SK-N-SH (cell line): ENCODE measurements at regions not wholly inside any gene's neighbourhood (a gene's known extent, or its start where the extent isn't known, plus 50 kb on each side); places are given as distances from the start of the nearest gene placed in this dataset.

Experiments
- CTCF ChIA-PET: fragments of 300-600, 350-600 bp; formaldehyde crosslinking; extraction: SDS; loops from one replicate; lab custom pipeline; 2021; lab: Yijun Ruan, JAX
- POLR2A ChIA-PET: fragments of 350-600 bp; sonication (Branson Sonifier 250); formaldehyde crosslinking; extraction: SDS; loops from one replicate; lab custom pipeline; 2020; ENCODE audit warnings: antibody characterized with exemption, inconsistent platforms; lab: Yijun Ruan, JAX
- DNase-seq: peaks from one replicate; pipeline ENCODE4 v3.0.0; 2012
- H2AFZ ChIP-seq: fragments of 200-600 bp; sonication (generic); 2 replicates; pipeline ENCODE4 v1.8.1; 2016; ENCODE audit warnings: antibody characterized with exemption, mild to moderate bottlenecking, low read depth
- H3F3A ChIP-seq: fragments of 200-600 bp; sonication (generic); replicated peaks from 2 replicates; pipeline ENCODE3; 2016; ENCODE audit warnings: antibody characterized with exemption, mild to moderate bottlenecking; ENCODE audit not compliant: insufficient read depth
- H3K27ac ChIP-seq, 2 experiments: fragments of 200-500 bp in 1 of 2; fragments of 200-600 bp in 1 of 2; sonication (Bioruptor generic) in 1 of 2; sonication (generic), shearing (Covaris generic) in 1 of 2; 2 replicates each; pipeline versions ENCODE4 v1.5.1 to v1.6.1; 2014 to 2016; ENCODE audit warnings: low read depth in 2 of 2, inconsistent platforms in 1 of 2, low read length in 1 of 2, mild to moderate bottlenecking in 1 of 2, mixed read lengths in 1 of 2
- H3K27me3 ChIP-seq: fragments of 200-600 bp; sonication (generic), shearing (Covaris generic); 2 replicates; pipeline ENCODE4 v1.6.1; 2016; ENCODE audit warnings: mixed run types; ENCODE audit not compliant: insufficient read depth
- H3K36me3 ChIP-seq, 2 experiments: fragments of 200-500 bp in 1 of 2; fragments of 200-600 bp in 1 of 2; sonication (Bioruptor generic) in 1 of 2; sonication (generic) in 1 of 2; replicated peaks in 1 of 2; 2 replicates each; pipeline versions ENCODE3 to v1.5.1; 2014 to 2016; ENCODE audit warnings: low read length in 1 of 2, mild to moderate bottlenecking in 1 of 2; ENCODE audit not compliant: insufficient read depth in 2 of 2, control insufficient read depth in 1 of 2
- H3K4me1 ChIP-seq, 2 experiments: fragments of 200-500 bp in 1 of 2; fragments of 200-600 bp in 1 of 2; sonication (Bioruptor generic) in 1 of 2; sonication (generic), shearing (Covaris generic) in 1 of 2; 2 replicates each; pipeline versions ENCODE4 v1.5.1 to v1.6.1; 2014 to 2016; ENCODE audit warnings: low read depth in 1 of 2, low read length in 1 of 2, mixed run types in 1 of 2; ENCODE audit not compliant: insufficient read depth in 2 of 2, control insufficient read depth in 1 of 2
- H3K4me2 ChIP-seq: fragments of 200-600 bp; sonication (generic), shearing (Covaris generic); 2 replicates; pipeline ENCODE4 v1.6.1; 2017; ENCODE audit warnings: mixed run types
- H3K4me3 ChIP-seq, 2 experiments: fragments of 200-500 bp in 1 of 2; fragments of 200-600 bp in 1 of 2; sonication (Bioruptor generic) in 1 of 2; sonication (generic), shearing (Covaris generic) in 1 of 2; 2 replicates each; pipeline versions ENCODE4 v1.5.1 to v1.8.1; 2014 to 2016; ENCODE audit warnings: low read depth in 2 of 2, inconsistent platforms in 1 of 2, low read length in 1 of 2, mild to moderate bottlenecking in 1 of 2, mixed read lengths in 1 of 2, moderate library complexity in 1 of 2
- H3K79me2 ChIP-seq: fragments of 200-600 bp; sonication (generic); 2 replicates; pipeline ENCODE4 v1.8.1; 2017; ENCODE audit warnings: mild to moderate bottlenecking; ENCODE audit not compliant: insufficient read depth
- H3K9ac ChIP-seq: fragments of 200-600 bp; sonication (generic); 2 replicates; pipeline ENCODE4 v1.6.1; 2017; ENCODE audit warnings: mixed run types
- H3K9me2 ChIP-seq: fragments of 200-600 bp; sonication (generic); 2 replicates; pipeline ENCODE4 v1.6.1; 2017; ENCODE audit warnings: mixed run types
- H3K9me3 ChIP-seq: fragments of 200-600 bp; sonication (generic); 2 replicates; pipeline ENCODE4 v1.6.1; 2017; ENCODE audit warnings: mixed run types, mild to moderate bottlenecking, moderate library complexity
- H4K20me1 ChIP-seq: fragments of 200-600 bp; sonication (generic); 2 replicates; pipeline ENCODE4 v1.6.1; 2017; ENCODE audit warnings: mild to moderate bottlenecking, mixed run types; ENCODE audit not compliant: insufficient read depth
- EZH2phosphoT487 ChIP-seq: fragments of 200-600 bp; sonication (generic); IDR thresholded peaks from 2 replicates; pipeline ENCODE4 v1.6.1; 2017; ENCODE audit warnings: low read depth, mixed run types, mild to moderate bottlenecking, antibody characterized with exemption, moderate library complexity, borderline replicate concordance
- FOXJ3 ChIP-seq: sonication (generic); formaldehyde crosslinking; IDR thresholded peaks from 2 replicates; pipeline ENCODE4 v1.5.1; 2020; ENCODE audit warnings: mild to moderate bottlenecking, missing genetic modification reagents
- GABPA ChIP-seq: IDR thresholded peaks from 2 replicates; pipeline ENCODE4 v1.4.0; 2012; ENCODE audit warnings: low read depth, mild to moderate bottlenecking
- JUND ChIP-seq: IDR thresholded peaks from 2 replicates; pipeline ENCODE4 v1.4.0; 2012
- MEF2A ChIP-seq: IDR thresholded peaks from 2 replicates; pipeline ENCODE4 v1.4.0; 2012; ENCODE audit warnings: low read depth, borderline replicate concordance
- MXI1 ChIP-seq: IDR thresholded peaks from 2 replicates; pipeline ENCODE4 v1.6.1; 2012; ENCODE audit warnings: mild to moderate bottlenecking, low read depth, low read length, improper control_type of control experiment
- NRF1 ChIP-seq: IDR thresholded peaks from 2 replicates; pipeline ENCODE4 v1.6.1; 2012; ENCODE audit warnings: low read depth, mild to moderate bottlenecking, low read length
- POLR2AphosphoS5 ChIP-seq: IDR thresholded peaks from 2 replicates; pipeline ENCODE4 v1.6.1; 2012; ENCODE audit warnings: low read depth, low read length
- RCOR1 ChIP-seq: fragments of 150-350 bp; IDR thresholded peaks from 2 replicates; pipeline ENCODE4 v1.6.1; 2017; ENCODE audit warnings: antibody characterized with exemption, low read length
- SIN3A ChIP-seq: IDR thresholded peaks from 2 replicates; pipeline ENCODE4 v1.6.1; 2012; ENCODE audit warnings: low read depth, mild to moderate bottlenecking, low read length, moderate library complexity, borderline replicate concordance
- SMC3 ChIP-seq: IDR thresholded peaks from 2 replicates; pipeline ENCODE4 v1.6.1; 2012; ENCODE audit warnings: low read depth, low read length, improper control_type of control experiment
- TAF1 ChIP-seq: IDR thresholded peaks from 2 replicates; pipeline ENCODE4 v1.6.1; 2012; ENCODE audit warnings: low read depth, mild to moderate bottlenecking, low read length, moderate library complexity, borderline replicate concordance
- YY1 ChIP-seq: IDR thresholded peaks from 2 replicates; pipeline ENCODE4 v1.4.0; 2012; ENCODE audit warnings: low read depth, mild to moderate bottlenecking
- WGBS: methylation state at CpG from one replicate; pipeline ENCODE4 v1.1.6; 2017; ENCODE audit warnings: low lambda C conversion rate; 5-methylcytosine and 5-hydroxymethylcytosine counted together
- TF ChIP-seq, protein P1 (sequence below): fragments of 200-600 bp; sonication (generic); IDR thresholded peaks from 2 replicates; pipeline ENCODE4 v1.6.1; 2017; ENCODE audit warnings: antibody characterized with exemption, mild to moderate bottlenecking, moderate library complexity
- TF ChIP-seq, protein P2 (sequence below): IDR thresholded peaks from 2 replicates; pipeline ENCODE4 v1.4.0; 2012; ENCODE audit warnings: low read depth
- TF ChIP-seq, protein P3 (sequence below): IDR thresholded peaks from 2 replicates; pipeline ENCODE4; 2012
- TF ChIP-seq, protein P4 (sequence below): fragments of 150-350 bp; IDR thresholded peaks from 2 replicates; pipeline ENCODE4 v1.6.1; 2016; ENCODE audit warnings: mild to moderate bottlenecking, low read depth, low read length

DNA sequence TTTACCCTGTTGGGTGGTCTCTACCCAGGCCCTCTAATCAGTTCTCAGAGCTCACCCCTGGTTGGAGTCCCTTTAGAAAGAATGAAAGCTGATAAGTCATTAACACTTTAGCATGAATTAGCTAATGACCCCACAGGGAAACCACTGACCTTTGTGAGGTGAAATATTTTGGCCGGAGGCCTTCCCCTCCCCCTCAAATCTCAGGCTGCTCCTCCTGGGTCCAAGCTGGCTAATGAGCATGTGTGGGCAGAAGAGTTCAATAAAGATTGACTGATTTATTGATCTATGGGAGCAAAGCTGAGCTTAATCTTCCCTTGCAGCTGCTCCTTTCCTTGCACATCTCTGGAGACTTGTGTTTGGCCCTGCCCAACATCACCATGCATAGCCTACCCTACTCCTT lies 78.8 kb upstream of the CCDC85A start:
- POLR2A ChIA-PET: no interaction called here
- WGBS: 18% methylated on average over 1 of the region's 1 CpG
- no peaks in the 10 kb centered on the region for H3K4me1 ChIP-seq
- H3K36me3 ChIP-seq: no peaks in the 10 kb centered on the region
- no peaks in the 10 kb centered on the region for H3F3A ChIP-seq
- H3K9me2 ChIP-seq: 0 out of 2 replicates have a peak, but pooled peaks cover 2% of the 10 kb centered on the region
- no peak overlapping the region for H3K4me2 ChIP-seq
- no peak for TF ChIP-seq JUND
- TF ChIP-seq SIN3A: no peak
- no peak for TF ChIP-seq YY1
- TF ChIP-seq SMC3: no peak
- no peak for TF ChIP-seq TAF1
- TF ChIP-seq FOXJ3 (CRISPR knock-in tag): no peak
- no peak overlapping the region for H2AFZ ChIP-seq
- DNase-seq: no peak
- no peaks in the 10 kb centered on the region for H3K9me3 ChIP-seq
- no peaks in the 10 kb centered on the region for H4K20me1 ChIP-seq
- CTCF ChIA-PET: interaction anchor here (0.8 kb wide), 1 partner anchor 14 kb away, joined by 3 read pairs; no protein-coding TSS in a partner anchor
- H3K9ac ChIP-seq: no peak overlapping the region
- H3K27me3 ChIP-seq: no peaks in the 10 kb centered on the region; the same call in none of the 2 replicates
- H3K4me3 ChIP-seq: no peak overlapping the region
- no peak overlapping the region for H3K27ac ChIP-seq
- H3K79me2 ChIP-seq: no peaks in the 10 kb centered on the region

DNA sequence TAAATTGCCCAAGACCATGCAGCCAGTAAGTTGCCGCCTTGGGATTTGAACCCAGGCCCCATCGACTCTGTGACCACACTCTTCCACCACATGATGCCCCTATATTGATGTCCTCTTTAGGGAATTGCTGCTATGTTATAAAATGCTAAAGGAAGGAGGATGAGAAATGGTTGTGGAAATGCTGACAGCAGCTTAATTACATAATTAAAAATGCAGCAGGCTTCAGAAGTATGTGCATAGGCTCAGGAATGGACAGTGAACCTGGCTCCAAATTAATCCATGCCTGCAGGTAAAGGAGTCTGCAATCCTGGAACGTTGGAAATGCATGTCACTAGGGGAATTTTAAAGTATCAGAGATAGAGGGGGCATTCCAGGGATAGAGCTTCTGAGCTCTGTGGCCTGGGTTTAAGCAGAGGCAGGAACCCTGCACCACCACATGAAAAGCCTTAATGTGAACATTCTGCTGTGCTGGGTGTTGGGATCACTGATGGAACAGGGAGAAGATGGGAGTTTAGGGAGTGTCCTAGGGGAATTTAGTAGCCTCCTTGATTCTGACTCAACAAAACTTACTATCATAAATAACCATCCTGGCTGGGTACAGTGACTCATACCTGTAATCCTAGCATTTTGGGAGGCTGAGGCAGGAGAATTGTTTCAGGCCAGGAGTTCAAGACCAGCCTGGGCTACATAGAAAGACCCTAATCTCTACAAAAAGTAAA lies 76.1 kb upstream of the CCDC85A start:
- H3K4me3 ChIP-seq: no peak overlapping the region
- WGBS: 50% methylated on average over 3 of the region's 3 CpGs
- ChIA-PET POLR2A (no interaction called here), CTCF (no interaction called here)
- no peak overlapping the region for H3K27ac ChIP-seq
- H3K9me2 ChIP-seq: no peaks in the 10 kb centered on the region
- no peak for TF ChIP-seq POLR2AphosphoS5
- TF ChIP-seq EZH2phosphoT487: no peak
- TF ChIP-seq RCOR1: no peak
- TF ChIP-seq, protein P1, sequence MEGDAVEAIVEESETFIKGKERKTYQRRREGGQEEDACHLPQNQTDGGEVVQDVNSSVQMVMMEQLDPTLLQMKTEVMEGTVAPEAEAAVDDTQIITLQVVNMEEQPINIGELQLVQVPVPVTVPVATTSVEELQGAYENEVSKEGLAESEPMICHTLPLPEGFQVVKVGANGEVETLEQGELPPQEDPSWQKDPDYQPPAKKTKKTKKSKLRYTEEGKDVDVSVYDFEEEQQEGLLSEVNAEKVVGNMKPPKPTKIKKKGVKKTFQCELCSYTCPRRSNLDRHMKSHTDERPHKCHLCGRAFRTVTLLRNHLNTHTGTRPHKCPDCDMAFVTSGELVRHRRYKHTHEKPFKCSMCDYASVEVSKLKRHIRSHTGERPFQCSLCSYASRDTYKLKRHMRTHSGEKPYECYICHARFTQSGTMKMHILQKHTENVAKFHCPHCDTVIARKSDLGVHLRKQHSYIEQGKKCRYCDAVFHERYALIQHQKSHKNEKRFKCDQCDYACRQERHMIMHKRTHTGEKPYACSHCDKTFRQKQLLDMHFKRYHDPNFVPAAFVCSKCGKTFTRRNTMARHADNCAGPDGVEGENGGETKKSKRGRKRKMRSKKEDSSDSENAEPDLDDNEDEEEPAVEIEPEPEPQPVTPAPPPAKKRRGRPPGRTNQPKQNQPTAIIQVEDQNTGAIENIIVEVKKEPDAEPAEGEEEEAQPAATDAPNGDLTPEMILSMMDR: no peak
- TF ChIP-seq GABPA: no peak
- no peak for TF ChIP-seq MXI1
- TF ChIP-seq, protein P2, sequence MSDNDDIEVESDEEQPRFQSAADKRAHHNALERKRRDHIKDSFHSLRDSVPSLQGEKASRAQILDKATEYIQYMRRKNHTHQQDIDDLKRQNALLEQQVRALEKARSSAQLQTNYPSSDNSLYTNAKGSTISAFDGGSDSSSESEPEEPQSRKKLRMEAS: no peak
- TF ChIP-seq MEF2A: no peak
- TF ChIP-seq, protein P3, sequence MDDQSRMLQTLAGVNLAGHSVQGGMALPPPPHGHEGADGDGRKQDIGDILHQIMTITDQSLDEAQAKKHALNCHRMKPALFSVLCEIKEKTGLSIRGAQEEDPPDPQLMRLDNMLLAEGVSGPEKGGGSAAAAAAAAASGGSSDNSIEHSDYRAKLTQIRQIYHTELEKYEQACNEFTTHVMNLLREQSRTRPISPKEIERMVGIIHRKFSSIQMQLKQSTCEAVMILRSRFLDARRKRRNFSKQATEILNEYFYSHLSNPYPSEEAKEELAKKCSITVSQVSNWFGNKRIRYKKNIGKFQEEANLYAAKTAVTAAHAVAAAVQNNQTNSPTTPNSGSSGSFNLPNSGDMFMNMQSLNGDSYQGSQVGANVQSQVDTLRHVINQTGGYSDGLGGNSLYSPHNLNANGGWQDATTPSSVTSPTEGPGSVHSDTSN: no peak
- TF ChIP-seq, protein P4, sequence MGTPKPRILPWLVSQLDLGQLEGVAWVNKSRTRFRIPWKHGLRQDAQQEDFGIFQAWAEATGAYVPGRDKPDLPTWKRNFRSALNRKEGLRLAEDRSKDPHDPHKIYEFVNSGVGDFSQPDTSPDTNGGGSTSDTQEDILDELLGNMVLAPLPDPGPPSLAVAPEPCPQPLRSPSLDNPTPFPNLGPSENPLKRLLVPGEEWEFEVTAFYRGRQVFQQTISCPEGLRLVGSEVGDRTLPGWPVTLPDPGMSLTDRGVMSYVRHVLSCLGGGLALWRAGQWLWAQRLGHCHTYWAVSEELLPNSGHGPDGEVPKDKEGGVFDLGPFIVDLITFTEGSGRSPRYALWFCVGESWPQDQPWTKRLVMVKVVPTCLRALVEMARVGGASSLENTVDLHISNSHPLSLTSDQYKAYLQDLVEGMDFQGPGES: no peak
- no peak for TF ChIP-seq NRF1
- H3K9ac ChIP-seq: no peak overlapping the region
- no peak for DNase-seq
- H3K36me3 ChIP-seq: no peaks in the 10 kb centered on the region
- H3K4me2 ChIP-seq: no peak overlapping the region
- no peaks in the 10 kb centered on the region for H3K9me3 ChIP-seq
- no peaks in the 10 kb centered on the region; the same call in 1 of the 2 replicates for H3K27me3 ChIP-seq
- H4K20me1 ChIP-seq: no peaks in the 10 kb centered on the region
- H2AFZ ChIP-seq: no peak overlapping the region
- H3K4me1 ChIP-seq: no peaks in the 10 kb centered on the region
- no peaks in the 10 kb centered on the region for H3F3A ChIP-seq
- no peaks in the 10 kb centered on the region for H3K79me2 ChIP-seq
